GM23338 (cell line): ENCODE measurements at regions not wholly inside any gene's neighbourhood (a gene's known extent, or its start where the extent isn't known, plus 50 kb on each side); places are given as distances from the start of the nearest gene placed in this dataset.

Experiments used
- ATAC-seq: fragments of 200-7000 bp; cut with Tn5 transposase; 3 replicates; pipeline ENCODE4 v1.9.1; 2020
- DNase-seq: peaks from one replicate; pipeline ENCODE4 v3.0.0-alpha.2; 2015; ENCODE audit warnings: low spot score
- H2AFZ ChIP-seq: fragments of 200-600 bp; sonication (generic); 2 replicates; pipeline ENCODE4 v1.8.0; 2016; ENCODE audit warnings: antibody characterized with exemption, mild to moderate bottlenecking, moderate library complexity
- H3F3A ChIP-seq: fragments of 200-600 bp; sonication (generic); replicated peaks from 2 replicates; pipeline ENCODE4 v1.8.0; 2017; ENCODE audit warnings: antibody characterized with exemption, mixed run types, low read depth
- H3K27ac ChIP-seq: fragments of 200-600 bp; sonication (generic); 2 replicates; pipeline ENCODE4 v1.6.1; 2016; ENCODE audit warnings: low read depth
- H3K27me3 ChIP-seq: fragments of 200-600 bp; sonication (generic); 2 replicates; pipeline ENCODE4 v1.8.0; 2016; ENCODE audit warnings: mild to moderate bottlenecking, mixed run types, moderate library complexity; ENCODE audit not compliant: insufficient read depth
- H3K36me3 ChIP-seq: fragments of 200-600 bp; sonication (generic); 2 replicates; pipeline ENCODE4 v1.8.0; 2016; ENCODE audit warnings: mild to moderate bottlenecking; ENCODE audit not compliant: insufficient read depth
- H3K4me1 ChIP-seq: fragments of 200-600 bp; sonication (generic); 2 replicates; pipeline ENCODE4 v1.8.0; 2016; ENCODE audit warnings: mild to moderate bottlenecking, moderate library complexity; ENCODE audit not compliant: insufficient read depth
- H3K4me2 ChIP-seq: fragments of 200-600 bp; sonication (generic); 2 replicates; pipeline ENCODE4 v1.7.1; 2017; ENCODE audit warnings: mixed run types
- H3K4me3 ChIP-seq: fragments of 200-600 bp; sonication (generic); 2 replicates; pipeline ENCODE4 v1.6.1; 2016; ENCODE audit warnings: mixed run types
- H3K79me2 ChIP-seq: fragments of 200-600 bp; sonication (generic); replicated peaks from 2 replicates; pipeline ENCODE4 v1.8.0; 2017; ENCODE audit warnings: mild to moderate bottlenecking; ENCODE audit not compliant: insufficient read depth
- H3K9me2 ChIP-seq: fragments of 200-600 bp; sonication (generic); 2 replicates; pipeline ENCODE4 v1.8.0; 2017; ENCODE audit not compliant: insufficient read depth
- H4K20me1 ChIP-seq: fragments of 200-600 bp; sonication (generic); replicated peaks from 2 replicates; pipeline ENCODE4 v1.8.0; 2017; ENCODE audit warnings: mild to moderate bottlenecking; ENCODE audit not compliant: insufficient read depth
- H3K27ac Mint-ChIP-seq: 2 replicates; pipeline ENCODE4 v1.8.0; 2020; ENCODE audit warnings: inconsistent platforms, mild to moderate bottlenecking, moderate library complexity, mixed read lengths
- H3K27me3 Mint-ChIP-seq: 3 replicates; pipeline ENCODE4 v1.8.0; 2022; ENCODE audit warnings: low read depth, mild to moderate bottlenecking, moderate library complexity, mixed read lengths, inconsistent platforms; ENCODE audit not compliant: insufficient read depth, poor library complexity
- H3K36me3 Mint-ChIP-seq: 3 replicates; pipeline ENCODE4 v1.8.0; 2021; ENCODE audit warnings: low read depth, mild to moderate bottlenecking, inconsistent platforms, moderate library complexity, mixed read lengths
- H3K4me1 Mint-ChIP-seq: 3 replicates; pipeline ENCODE4 v1.8.0; 2020; ENCODE audit warnings: mild to moderate bottlenecking, inconsistent platforms, mixed read lengths
- H3K4me3 Mint-ChIP-seq: 3 replicates; pipeline ENCODE4 v1.8.0; 2021; ENCODE audit warnings: moderate library complexity, mild to moderate bottlenecking, inconsistent platforms, mixed read lengths
- H3K9me3 Mint-ChIP-seq: 3 replicates; pipeline ENCODE4 v1.8.0; 2020; ENCODE audit warnings: moderate library complexity, mild to moderate bottlenecking, inconsistent platforms, mixed read lengths
- CREB1 ChIP-seq: fragments of 250-450 bp; sonication (Bioruptor Pico); IDR thresholded peaks from 2 replicates; pipeline ENCODE4 v1.5.0; 2020; ENCODE audit warnings: low read depth, mild to moderate bottlenecking, moderate library complexity
- EZH2 ChIP-seq: fragments of 200-600 bp; sonication (generic); IDR thresholded peaks from one replicate; pipeline ENCODE4 v1.8.0; 2017; ENCODE audit warnings: antibody characterized with exemption, mild to moderate bottlenecking, low read depth; ENCODE audit not compliant: unreplicated experiment
- EZH2phosphoT487 ChIP-seq: fragments of 200-600 bp; sonication (generic); IDR thresholded peaks from one replicate; pipeline ENCODE4 v1.8.1; 2018; ENCODE audit warnings: antibody characterized with exemption; ENCODE audit not compliant: unreplicated experiment
- JUNB ChIP-seq: IDR thresholded peaks from one replicate; pipeline ENCODE4 v1.6.1; 2016; ENCODE audit warnings: antibody characterized with exemption; ENCODE audit not compliant: unreplicated experiment
- NANOG ChIP-seq: IDR thresholded peaks from 2 replicates; pipeline ENCODE4 v1.6.1; 2016; ENCODE audit warnings: antibody characterized with exemption, borderline replicate concordance
- POLR2AphosphoS5 ChIP-seq: IDR thresholded peaks from 2 replicates; pipeline ENCODE4 v1.6.1; 2016; ENCODE audit warnings: antibody characterized with exemption, low read depth
- STAT1 ChIP-seq: IDR thresholded peaks from one replicate; pipeline ENCODE4 v1.6.1; 2016; ENCODE audit warnings: antibody characterized with exemption; ENCODE audit not compliant: unreplicated experiment
- ZNF331 ChIP-seq: fragments of 250-450 bp; sonication (Bioruptor Pico); IDR thresholded peaks from 2 replicates; pipeline ENCODE4 v1.5.0; 2020; ENCODE audit warnings: low read depth, mild to moderate bottlenecking, moderate library complexity
- TF ChIP-seq, protein P1 (sequence below): fragments of 250-450 bp; sonication (Bioruptor Pico); IDR thresholded peaks from 2 replicates; pipeline ENCODE4 v1.5.0; 2020; ENCODE audit warnings: mild to moderate bottlenecking, moderate library complexity
- TF ChIP-seq, protein P2 (sequence below), 2 experiments: fragments of 200-600 bp in 1 of 2; sonication (generic) in 1 of 2; conservative IDR thresholded peaks; 2 replicates each; pipeline versions ENCODE4 v1.5.1 to v1.6.1; 2016 to 2017; ENCODE audit warnings: antibody characterized with exemption in 2 of 2, low read depth in 2 of 2, mild to moderate bottlenecking in 2 of 2, moderate library complexity in 1 of 2
- TF ChIP-seq, protein P3 (sequence below): IDR thresholded peaks from one replicate; pipeline ENCODE4 v1.6.1; 2018; ENCODE audit warnings: antibody characterized with exemption; ENCODE audit not compliant: unreplicated experiment
- TF ChIP-seq, protein P4 (sequence below): IDR thresholded peaks from 2 replicates; pipeline ENCODE4 v1.6.1; 2016; ENCODE audit warnings: antibody characterized with exemption

DNA sequence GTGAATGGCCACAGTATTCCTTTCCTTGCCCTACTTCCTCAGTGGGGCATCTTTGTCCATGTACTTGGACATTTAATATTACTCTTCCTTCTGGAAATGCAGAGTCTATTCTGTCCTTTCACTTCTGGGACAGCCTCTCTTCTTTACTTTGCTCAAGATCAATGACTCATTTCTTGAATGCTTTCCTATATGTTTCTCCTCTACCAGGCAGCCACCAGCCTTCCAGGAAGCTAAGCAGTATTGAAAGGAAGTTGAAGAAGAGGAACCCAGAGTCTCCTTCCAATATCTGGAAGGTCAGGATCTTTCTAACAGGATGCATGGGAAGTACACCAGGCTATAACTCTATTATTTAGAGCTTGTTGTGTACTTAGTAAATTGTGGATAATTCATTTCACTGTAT lies 182.8 kb downstream of the CD47 start (continued):
- TF ChIP-seq, protein P1, sequence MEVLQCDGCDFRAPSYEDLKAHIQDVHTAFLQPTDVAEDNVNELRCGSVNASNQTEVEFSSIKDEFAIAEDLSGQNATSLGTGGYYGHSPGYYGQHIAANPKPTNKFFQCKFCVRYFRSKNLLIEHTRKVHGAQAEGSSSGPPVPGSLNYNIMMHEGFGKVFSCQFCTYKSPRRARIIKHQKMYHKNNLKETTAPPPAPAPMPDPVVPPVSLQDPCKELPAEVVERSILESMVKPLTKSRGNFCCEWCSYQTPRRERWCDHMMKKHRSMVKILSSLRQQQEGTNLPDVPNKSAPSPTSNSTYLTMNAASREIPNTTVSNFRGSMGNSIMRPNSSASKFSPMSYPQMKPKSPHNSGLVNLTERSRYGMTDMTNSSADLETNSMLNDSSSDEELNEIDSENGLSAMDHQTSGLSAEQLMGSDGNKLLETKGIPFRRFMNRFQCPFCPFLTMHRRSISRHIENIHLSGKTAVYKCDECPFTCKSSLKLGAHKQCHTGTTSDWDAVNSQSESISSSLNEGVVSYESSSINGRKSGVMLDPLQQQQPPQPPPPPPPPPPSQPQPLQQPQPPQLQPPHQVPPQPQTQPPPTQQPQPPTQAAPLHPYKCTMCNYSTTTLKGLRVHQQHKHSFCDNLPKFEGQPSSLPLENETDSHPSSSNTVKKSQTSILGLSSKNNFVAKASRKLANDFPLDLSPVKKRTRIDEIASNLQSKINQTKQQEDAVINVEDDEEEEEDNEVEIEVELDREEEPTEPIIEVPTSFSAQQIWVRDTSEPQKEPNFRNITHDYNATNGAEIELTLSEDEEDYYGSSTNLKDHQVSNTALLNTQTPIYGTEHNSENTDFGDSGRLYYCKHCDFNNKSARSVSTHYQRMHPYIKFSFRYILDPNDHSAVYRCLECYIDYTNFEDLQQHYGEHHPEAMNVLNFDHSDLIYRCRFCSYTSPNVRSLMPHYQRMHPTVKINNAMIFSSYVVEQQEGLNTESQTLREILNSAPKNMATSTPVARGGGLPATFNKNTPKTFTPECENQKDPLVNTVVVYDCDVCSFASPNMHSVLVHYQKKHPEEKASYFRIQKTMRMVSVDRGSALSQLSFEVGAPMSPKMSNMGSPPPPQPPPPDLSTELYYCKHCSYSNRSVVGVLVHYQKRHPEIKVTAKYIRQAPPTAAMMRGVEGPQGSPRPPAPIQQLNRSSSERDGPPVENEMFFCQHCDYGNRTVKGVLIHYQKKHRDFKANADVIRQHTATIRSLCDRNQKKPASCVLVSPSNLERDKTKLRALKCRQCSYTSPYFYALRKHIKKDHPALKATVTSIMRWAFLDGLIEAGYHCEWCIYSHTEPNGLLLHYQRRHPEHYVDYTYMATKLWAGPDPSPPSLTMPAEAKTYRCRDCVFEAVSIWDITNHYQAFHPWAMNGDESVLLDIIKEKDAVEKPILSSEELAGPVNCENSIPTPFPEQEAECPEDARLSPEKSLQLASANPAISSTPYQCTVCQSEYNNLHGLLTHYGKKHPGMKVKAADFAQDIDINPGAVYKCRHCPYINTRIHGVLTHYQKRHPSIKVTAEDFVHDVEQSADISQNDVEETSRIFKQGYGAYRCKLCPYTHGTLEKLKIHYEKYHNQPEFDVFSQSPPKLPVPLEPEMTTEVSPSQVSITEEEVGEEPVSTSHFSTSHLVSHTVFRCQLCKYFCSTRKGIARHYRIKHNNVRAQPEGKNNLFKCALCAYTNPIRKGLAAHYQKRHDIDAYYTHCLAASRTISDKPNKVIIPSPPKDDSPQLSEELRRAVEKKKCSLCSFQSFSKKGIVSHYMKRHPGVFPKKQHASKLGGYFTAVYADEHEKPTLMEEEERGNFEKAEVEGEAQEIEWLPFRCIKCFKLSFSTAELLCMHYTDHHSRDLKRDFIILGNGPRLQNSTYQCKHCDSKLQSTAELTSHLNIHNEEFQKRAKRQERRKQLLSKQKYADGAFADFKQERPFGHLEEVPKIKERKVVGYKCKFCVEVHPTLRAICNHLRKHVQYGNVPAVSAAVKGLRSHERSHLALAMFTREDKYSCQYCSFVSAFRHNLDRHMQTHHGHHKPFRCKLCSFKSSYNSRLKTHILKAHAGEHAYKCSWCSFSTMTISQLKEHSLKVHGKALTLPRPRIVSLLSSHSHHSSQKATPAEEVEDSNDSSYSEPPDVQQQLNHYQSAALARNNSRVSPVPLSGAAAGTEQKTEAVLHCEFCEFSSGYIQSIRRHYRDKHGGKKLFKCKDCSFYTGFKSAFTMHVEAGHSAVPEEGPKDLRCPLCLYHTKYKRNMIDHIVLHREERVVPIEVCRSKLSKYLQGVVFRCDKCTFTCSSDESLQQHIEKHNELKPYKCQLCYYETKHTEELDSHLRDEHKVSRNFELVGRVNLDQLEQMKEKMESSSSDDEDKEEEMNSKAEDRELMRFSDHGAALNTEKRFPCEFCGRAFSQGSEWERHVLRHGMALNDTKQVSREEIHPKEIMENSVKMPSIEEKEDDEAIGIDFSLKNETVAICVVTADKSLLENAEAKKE (CRISPR knock-in tag): no peak
- TF ChIP-seq EZH2phosphoT487 (no peak), ZNF331 (CRISPR knock-in tag) (no peak), POLR2AphosphoS5 (no peak), STAT1 (no peak), EZH2 (no peak), NANOG (no peak), CREB1 (CRISPR knock-in tag) (no peak)
- TF ChIP-seq, protein P2, sequence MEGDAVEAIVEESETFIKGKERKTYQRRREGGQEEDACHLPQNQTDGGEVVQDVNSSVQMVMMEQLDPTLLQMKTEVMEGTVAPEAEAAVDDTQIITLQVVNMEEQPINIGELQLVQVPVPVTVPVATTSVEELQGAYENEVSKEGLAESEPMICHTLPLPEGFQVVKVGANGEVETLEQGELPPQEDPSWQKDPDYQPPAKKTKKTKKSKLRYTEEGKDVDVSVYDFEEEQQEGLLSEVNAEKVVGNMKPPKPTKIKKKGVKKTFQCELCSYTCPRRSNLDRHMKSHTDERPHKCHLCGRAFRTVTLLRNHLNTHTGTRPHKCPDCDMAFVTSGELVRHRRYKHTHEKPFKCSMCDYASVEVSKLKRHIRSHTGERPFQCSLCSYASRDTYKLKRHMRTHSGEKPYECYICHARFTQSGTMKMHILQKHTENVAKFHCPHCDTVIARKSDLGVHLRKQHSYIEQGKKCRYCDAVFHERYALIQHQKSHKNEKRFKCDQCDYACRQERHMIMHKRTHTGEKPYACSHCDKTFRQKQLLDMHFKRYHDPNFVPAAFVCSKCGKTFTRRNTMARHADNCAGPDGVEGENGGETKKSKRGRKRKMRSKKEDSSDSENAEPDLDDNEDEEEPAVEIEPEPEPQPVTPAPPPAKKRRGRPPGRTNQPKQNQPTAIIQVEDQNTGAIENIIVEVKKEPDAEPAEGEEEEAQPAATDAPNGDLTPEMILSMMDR (conservative IDR thresholded peaks at IDR 0.05; ENCODE audit: low read depth in 2 of 2): no peak

DNA sequence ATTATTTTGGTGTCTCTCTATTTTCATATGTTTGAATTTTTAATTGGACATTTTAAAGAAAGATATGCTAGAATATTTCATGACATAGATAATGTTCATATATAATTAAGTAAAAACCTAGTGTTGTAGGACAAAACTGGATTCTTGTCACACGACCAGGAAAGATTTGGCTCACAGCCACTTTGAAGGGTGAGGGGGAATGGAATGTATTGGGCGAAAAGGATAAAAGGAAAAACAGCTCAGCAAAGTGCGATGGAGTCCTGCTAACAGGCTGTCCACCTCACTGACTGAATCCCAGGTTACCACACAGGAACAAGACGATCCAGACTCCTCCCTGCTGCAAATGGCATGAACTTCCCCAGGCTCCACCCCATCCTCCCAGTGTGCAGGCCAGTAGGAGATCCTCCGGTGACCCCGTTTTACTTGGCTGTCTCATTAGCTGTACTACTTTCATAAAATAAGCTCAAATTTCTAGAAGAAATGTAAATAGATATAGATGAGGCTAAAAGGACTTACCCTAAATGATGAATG lies 186.2 kb downstream of the CD47 start:
- Histone ChIP-seq H3K79me2 (no peaks in the 10 kb centered on the region), H3F3A (no peaks in the 10 kb centered on the region), H3K9me2 (no peaks in the 10 kb centered on the region), H2AFZ (no peak overlapping the region), H3K4me2 (no peak overlapping the region), H3K27ac (no peak overlapping the region), H4K20me1 (no peaks in the 10 kb centered on the region), H3K27me3 (no peaks in the 10 kb centered on the region), H3K4me1 (no peaks in the 10 kb centered on the region), H3K4me3 (no peak overlapping the region), H3K36me3 (no peaks in the 10 kb centered on the region)
- Mint-ChIP-seq H3K4me3 (no peak overlapping the region), H3K27me3 (peaks cover 2% of the 10 kb centered on the region), H3K27ac (no peak overlapping the region), H3K9me3 (no peaks in the 10 kb centered on the region; the same call in 2 of the 3 replicates), H3K4me1 (no peaks in the 10 kb centered on the region), H3K36me3 (no peaks in the 10 kb centered on the region)
- DNase-seq (no peak), ATAC-seq (no peak)
- TF ChIP-seq JUNB: no peak
- no peak for TF ChIP-seq CREB1 (CRISPR knock-in tag)
- TF ChIP-seq POLR2AphosphoS5: no peak
- TF ChIP-seq STAT1: no peak
- TF ChIP-seq, protein P3, sequence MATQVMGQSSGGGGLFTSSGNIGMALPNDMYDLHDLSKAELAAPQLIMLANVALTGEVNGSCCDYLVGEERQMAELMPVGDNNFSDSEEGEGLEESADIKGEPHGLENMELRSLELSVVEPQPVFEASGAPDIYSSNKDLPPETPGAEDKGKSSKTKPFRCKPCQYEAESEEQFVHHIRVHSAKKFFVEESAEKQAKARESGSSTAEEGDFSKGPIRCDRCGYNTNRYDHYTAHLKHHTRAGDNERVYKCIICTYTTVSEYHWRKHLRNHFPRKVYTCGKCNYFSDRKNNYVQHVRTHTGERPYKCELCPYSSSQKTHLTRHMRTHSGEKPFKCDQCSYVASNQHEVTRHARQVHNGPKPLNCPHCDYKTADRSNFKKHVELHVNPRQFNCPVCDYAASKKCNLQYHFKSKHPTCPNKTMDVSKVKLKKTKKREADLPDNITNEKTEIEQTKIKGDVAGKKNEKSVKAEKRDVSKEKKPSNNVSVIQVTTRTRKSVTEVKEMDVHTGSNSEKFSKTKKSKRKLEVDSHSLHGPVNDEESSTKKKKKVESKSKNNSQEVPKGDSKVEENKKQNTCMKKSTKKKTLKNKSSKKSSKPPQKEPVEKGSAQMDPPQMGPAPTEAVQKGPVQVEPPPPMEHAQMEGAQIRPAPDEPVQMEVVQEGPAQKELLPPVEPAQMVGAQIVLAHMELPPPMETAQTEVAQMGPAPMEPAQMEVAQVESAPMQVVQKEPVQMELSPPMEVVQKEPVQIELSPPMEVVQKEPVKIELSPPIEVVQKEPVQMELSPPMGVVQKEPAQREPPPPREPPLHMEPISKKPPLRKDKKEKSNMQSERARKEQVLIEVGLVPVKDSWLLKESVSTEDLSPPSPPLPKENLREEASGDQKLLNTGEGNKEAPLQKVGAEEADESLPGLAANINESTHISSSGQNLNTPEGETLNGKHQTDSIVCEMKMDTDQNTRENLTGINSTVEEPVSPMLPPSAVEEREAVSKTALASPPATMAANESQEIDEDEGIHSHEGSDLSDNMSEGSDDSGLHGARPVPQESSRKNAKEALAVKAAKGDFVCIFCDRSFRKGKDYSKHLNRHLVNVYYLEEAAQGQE: no peak
- TF ChIP-seq NANOG: no peak
- TF ChIP-seq ZNF331 (CRISPR knock-in tag): no peak
- TF ChIP-seq, protein P4, sequence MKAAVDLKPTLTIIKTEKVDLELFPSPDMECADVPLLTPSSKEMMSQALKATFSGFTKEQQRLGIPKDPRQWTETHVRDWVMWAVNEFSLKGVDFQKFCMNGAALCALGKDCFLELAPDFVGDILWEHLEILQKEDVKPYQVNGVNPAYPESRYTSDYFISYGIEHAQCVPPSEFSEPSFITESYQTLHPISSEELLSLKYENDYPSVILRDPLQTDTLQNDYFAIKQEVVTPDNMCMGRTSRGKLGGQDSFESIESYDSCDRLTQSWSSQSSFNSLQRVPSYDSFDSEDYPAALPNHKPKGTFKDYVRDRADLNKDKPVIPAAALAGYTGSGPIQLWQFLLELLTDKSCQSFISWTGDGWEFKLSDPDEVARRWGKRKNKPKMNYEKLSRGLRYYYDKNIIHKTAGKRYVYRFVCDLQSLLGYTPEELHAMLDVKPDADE: no peak
